H1 (cell line): ENCODE measurements at regions not wholly inside any gene's neighbourhood (a gene's known extent, or its start where the extent isn't known, plus 50 kb on each side); places are given as distances from the start of the nearest gene placed in this dataset.

Experiments
- CTCF ChIA-PET: fragments of 300-600 bp; sonication (Branson Sonifier 250); formaldehyde crosslinking; loops from one replicate; lab custom pipeline; 2021; ENCODE audit not compliant: partially characterized antibody; lab: Charles Lee
- POLR2A ChIA-PET: fragments of 300-600 bp; sonication (Branson Sonifier 250); formaldehyde crosslinking; loops from one replicate; lab custom pipeline; 2021; ENCODE audit warnings: inconsistent platforms; ENCODE audit not compliant: partially characterized antibody; lab: Charles Lee
- DNase-seq, 2 experiments: peaks; one replicate each; pipeline versions ENCODE4 v3.0.0 to v3.0.0-alpha.2; 2010 to 2022; ENCODE audit warnings: low spot score in 2 of 2, low read depth in 1 of 2, mixed read lengths in 1 of 2
- FAIRE-seq: peaks from 2 replicates; lab custom pipeline; 2011; peaks lifted over from hg19 to GRCh38; lab: Jason Lieb, UNC
- H2AFZ ChIP-seq: 2 replicates; pipeline ENCODE4 v1.8.1; 2012; ENCODE audit warnings: low read length, inconsistent platforms
- H2AK5ac ChIP-seq: 2 replicates; pipeline ENCODE4 v1.6.1; 2013; ENCODE audit warnings: low read depth, low read length
- H2BK120ac ChIP-seq: replicated peaks from 2 replicates; pipeline ENCODE3; 2013; ENCODE audit warnings: low read depth, low read length, inconsistent platforms
- H2BK12ac ChIP-seq: 2 replicates; pipeline ENCODE4 v1.6.1; 2013; ENCODE audit warnings: low read depth, low read length
- H2BK15ac ChIP-seq: 2 replicates; pipeline ENCODE4 v1.6.1; 2013; ENCODE audit warnings: low read length
- H2BK20ac ChIP-seq: 2 replicates; pipeline ENCODE4 v1.6.1; 2013; ENCODE audit warnings: low read length
- H2BK5ac ChIP-seq: 2 replicates; pipeline ENCODE4 v1.6.1; 2013; ENCODE audit warnings: low read depth, low read length
- H3K14ac ChIP-seq: 2 replicates; pipeline ENCODE4 v1.6.1; 2013; ENCODE audit warnings: inconsistent platforms; ENCODE audit not compliant: insufficient read length
- H3K18ac ChIP-seq: 2 replicates; pipeline ENCODE4 v1.6.1; 2013; ENCODE audit warnings: low read length; ENCODE audit errors: extremely low read depth
- H3K23ac ChIP-seq: 2 replicates; pipeline ENCODE4 v1.6.1; 2013; ENCODE audit warnings: inconsistent platforms; ENCODE audit not compliant: insufficient read length
- H3K23me2 ChIP-seq: 2 replicates; pipeline ENCODE4 v1.6.1; 2013; ENCODE audit warnings: low read depth, low read length
- H3K27ac ChIP-seq: 2 replicates; pipeline ENCODE4 v1.6.1; 2011; ENCODE audit warnings: low read depth, low read length, inconsistent platforms
- H3K27me3 ChIP-seq, 4 experiments: replicated peaks in 1 of 4; 1 replicate in 1 of 4; 2 replicates in 3 of 4; pipeline versions ENCODE4 v1.6.1 to v1.8.1; 2011 to 2013; ENCODE audit warnings: low read length in 3 of 4, mild to moderate bottlenecking in 3 of 4, inconsistent platforms in 2 of 4, mixed read lengths in 2 of 4, moderate library complexity in 1 of 4; ENCODE audit not compliant: control insufficient read depth in 3 of 4, insufficient read depth in 3 of 4; ENCODE audit errors: extremely low read depth in 1 of 4
- H3K36me3 ChIP-seq, 4 experiments: 2 replicates each; pipeline versions ENCODE4 v1.6.1 to v1.8.1; 2011 to 2013; ENCODE audit warnings: mild to moderate bottlenecking in 4 of 4, low read length in 3 of 4, moderate library complexity in 2 of 4, control low read depth in 1 of 4, inconsistent platforms in 1 of 4; ENCODE audit not compliant: insufficient read depth in 4 of 4, control insufficient read depth in 2 of 4
- H3K4ac ChIP-seq: replicated peaks from 2 replicates; pipeline ENCODE3; 2013; ENCODE audit warnings: low read length, low read depth, mixed read lengths, inconsistent platforms; ENCODE audit not compliant: insufficient read length
- H3K4me1 ChIP-seq, 4 experiments: replicated peaks in 1 of 4; 1 replicate in 1 of 4; 2 replicates in 3 of 4; pipeline versions ENCODE4 v1.6.1 to v1.8.1; 2011 to 2013; ENCODE audit warnings: low read length in 3 of 4, inconsistent platforms in 2 of 4, mixed read lengths in 1 of 4; ENCODE audit not compliant: insufficient read depth in 4 of 4, control insufficient read depth in 3 of 4
- H3K4me2 ChIP-seq, 2 experiments: 2 replicates each; pipeline versions ENCODE4 v1.6.1 to v1.8.1; 2011 to 2013; ENCODE audit warnings: low read depth in 2 of 2, low read length in 2 of 2, control low read depth in 1 of 2, inconsistent platforms in 1 of 2, mild to moderate bottlenecking in 1 of 2; ENCODE audit not compliant: insufficient read depth in 1 of 2
- H3K4me3 ChIP-seq, 4 experiments: fragments of 200-600, 300-600 bp in 1 of 4; sonication (generic), shearing (Covaris generic), sonication (Bioruptor Twin) in 1 of 4; 2 replicates each; pipeline versions ENCODE4 v1.5.1 to v1.8.1; 2011 to 2016; ENCODE audit warnings: low read length in 4 of 4, low read depth in 3 of 4, control low read depth in 2 of 4, inconsistent platforms in 2 of 4, mild to moderate bottlenecking in 2 of 4, mixed read lengths in 1 of 4, moderate library complexity in 1 of 4; ENCODE audit not compliant: insufficient read depth in 2 of 4; ENCODE audit errors: extremely low read depth in 1 of 4
- H3K56ac ChIP-seq: replicated peaks from 2 replicates; pipeline ENCODE3; 2013; ENCODE audit warnings: low read depth, mild to moderate bottlenecking, mixed read lengths, low read length, inconsistent platforms; ENCODE audit not compliant: insufficient read length
- H3K79me1 ChIP-seq: 2 replicates; pipeline ENCODE4 v1.6.1; 2013; ENCODE audit warnings: low read depth, low read length, control low read depth
- H3K79me2 ChIP-seq, 2 experiments: 2 replicates each; pipeline versions ENCODE4 v1.6.1 to v1.8.1; 2012 to 2013; ENCODE audit warnings: low read length in 2 of 2, mild to moderate bottlenecking in 2 of 2, inconsistent platforms in 1 of 2; ENCODE audit not compliant: insufficient read depth in 2 of 2, control insufficient read depth in 1 of 2
- H3K9ac ChIP-seq, 4 experiments: replicated peaks in 1 of 4; 1 replicate in 1 of 4; 2 replicates in 3 of 4; pipeline versions ENCODE4 v1.6.1 to v1.8.1; 2011 to 2013; ENCODE audit warnings: low read depth in 3 of 4, low read length in 3 of 4, control low read depth in 2 of 4, mild to moderate bottlenecking in 2 of 4, moderate library complexity in 2 of 4, inconsistent platforms in 1 of 4; ENCODE audit errors: extremely low read depth in 1 of 4
- H3K9me3 ChIP-seq, 2 experiments: 2 replicates each; pipeline versions ENCODE4 v1.6.1 to v1.8.1; 2012 to 2013; ENCODE audit warnings: mild to moderate bottlenecking in 2 of 2, moderate library complexity in 2 of 2, control low read depth in 1 of 2, inconsistent platforms in 1 of 2, low read depth in 1 of 2, low read length in 1 of 2, mixed read lengths in 1 of 2; ENCODE audit not compliant: insufficient read depth in 2 of 2
- H4K20me1 ChIP-seq, 2 experiments: replicated peaks in 1 of 2; 2 replicates each; pipeline versions ENCODE3 to v1.8.1; 2011 to 2013; ENCODE audit warnings: inconsistent platforms in 2 of 2, low read length in 2 of 2, mild to moderate bottlenecking in 1 of 2; ENCODE audit not compliant: insufficient read depth in 2 of 2, control insufficient read depth in 1 of 2
- H4K5ac ChIP-seq: 2 replicates; pipeline ENCODE4 v1.6.1; 2013; ENCODE audit warnings: low read length, low read depth, mixed read lengths, inconsistent platforms; ENCODE audit not compliant: insufficient read length
- H4K8ac ChIP-seq: 2 replicates; pipeline ENCODE4 v1.8.0; 2013; ENCODE audit warnings: mild to moderate bottlenecking, moderate library complexity, low read length, inconsistent platforms; ENCODE audit not compliant: insufficient read depth; ENCODE audit errors: extremely low read depth
- H4K91ac ChIP-seq: replicated peaks from 2 replicates; pipeline ENCODE3; 2013; ENCODE audit warnings: low read length, mixed read lengths, inconsistent platforms; ENCODE audit not compliant: insufficient read length
- ATF3 ChIP-seq: IDR thresholded peaks from 2 replicates; pipeline ENCODE4 v1.6.1; 2011; ENCODE audit warnings: low read depth, mild to moderate bottlenecking, low read length; ENCODE audit not compliant: insufficient read depth
- CEBPB ChIP-seq: IDR thresholded peaks from 2 replicates; pipeline ENCODE4 v1.6.1; 2012; ENCODE audit warnings: low read depth, low read length
- POLR2A ChIP-seq, 2 experiments: IDR thresholded peaks; 1 replicate in 1 of 2; 2 replicates in 1 of 2; pipeline ENCODE4 v1.6.1; 2011; ENCODE audit warnings: low read depth in 2 of 2, low read length in 2 of 2, mild to moderate bottlenecking in 2 of 2; ENCODE audit errors: control extremely low read depth in 1 of 2
- RBBP5 ChIP-seq: IDR thresholded peaks from 2 replicates; pipeline ENCODE4 v1.7.1; 2012; ENCODE audit warnings: low read depth, mild to moderate bottlenecking, inconsistent platforms, low read length, moderate library complexity, borderline replicate concordance
- SIN3A ChIP-seq, 2 experiments: IDR thresholded peaks in 1 of 2; conservative IDR thresholded peaks in 1 of 2; 2 replicates each; pipeline ENCODE4 v1.6.1; 2011 to 2012; ENCODE audit warnings: low read length in 2 of 2, improper control_type of control experiment in 1 of 2, low read depth in 1 of 2, mild to moderate bottlenecking in 1 of 2
- ZNF274 ChIP-seq: IDR thresholded peaks from 2 replicates; pipeline ENCODE4 v1.7.0; 2012; ENCODE audit warnings: low read length, borderline replicate concordance; ENCODE audit errors: extremely low read depth
- WGBS, 2 experiments: shearing (Covaris generic) in 1 of 2; methylation state at CpG; one replicate each; pipeline versions ENCODE4 v1.1.6 to v1.1.7; 2013 to 2015; ENCODE audit warnings: low lambda C conversion rate in 2 of 2, mixed read lengths in 2 of 2, inconsistent platforms in 1 of 2, low coverage in 1 of 2, missing lambda C conversion rate in 1 of 2; ENCODE audit not compliant: insufficient replicate concordance in 2 of 2, insufficient coverage in 1 of 2, insufficient read length in 1 of 2; ENCODE audit errors: extremely low coverage in 1 of 2, missing lambda C conversion rate in 1 of 2; 5-methylcytosine and 5-hydroxymethylcytosine counted together
- TF ChIP-seq, protein P1 (sequence below): IDR thresholded peaks from 2 replicates; pipeline ENCODE4 v1.6.1; 2011; ENCODE audit warnings: low read length, improper control_type of control experiment

- Histone ChIP-seq H2BK15ac (no peak overlapping the region), H3K18ac (no peak overlapping the region), H2BK120ac (peak overlapping the region; percentile 33), H3K4me1 (peaks cover 0 to 5% (median 3%) of the 10 kb centered on the region in 4 experiments; a peak in 6 of 7 replicates), H4K20me1 (no peaks in the 10 kb centered on the region), H3K27ac (no peak overlapping the region), H2BK5ac (no peak overlapping the region), H3K56ac (no peak overlapping the region), H3K9me3 (no peaks in the 10 kb centered on the region), H3K79me1 (no peaks in the 10 kb centered on the region), H3K9ac (no peak overlapping the region), H3K23me2 (no peaks in the 10 kb centered on the region; the same call in 1 of the 2 replicates), H3K79me2 (no peaks in the 10 kb centered on the region), H3K27me3 (no peaks in the 10 kb centered on the region; a peak in 1 of 7 replicates), H3K4me2 (no peak overlapping the region), H3K4me3 (no peak overlapping the region), H2AFZ (no peak overlapping the region), H4K5ac (no peak overlapping the region), H2AK5ac (peak overlapping the region; percentile 40; the same call in 1 of the 2 replicates), H3K23ac (no peak overlapping the region), H4K8ac (no peak overlapping the region), H3K4ac (no peak overlapping the region), H2BK20ac (no peak overlapping the region), H2BK12ac (peak overlapping the region; percentile 9; the same call in 1 of the 2 replicates), H3K14ac (no peak overlapping the region), H4K91ac (no peak overlapping the region), H3K36me3 (no peaks in the 10 kb centered on the region)
- TF ChIP-seq POLR2A (IDR thresholded peaks at IDR 0.05; ENCODE audit: control extremely low read depth in 1 of 2, low read depth in 2 of 2, low read length in 2 of 2): no peak
- no peak for TF ChIP-seq ATF3
- TF ChIP-seq SIN3A (conservative IDR thresholded peaks at IDR 0.05 in 1 of 2, IDR thresholded peaks at IDR 0.05 in 1 of 2; ENCODE audit: low read depth in 1 of 2, low read length in 2 of 2): no peak
- TF ChIP-seq, protein P1, sequence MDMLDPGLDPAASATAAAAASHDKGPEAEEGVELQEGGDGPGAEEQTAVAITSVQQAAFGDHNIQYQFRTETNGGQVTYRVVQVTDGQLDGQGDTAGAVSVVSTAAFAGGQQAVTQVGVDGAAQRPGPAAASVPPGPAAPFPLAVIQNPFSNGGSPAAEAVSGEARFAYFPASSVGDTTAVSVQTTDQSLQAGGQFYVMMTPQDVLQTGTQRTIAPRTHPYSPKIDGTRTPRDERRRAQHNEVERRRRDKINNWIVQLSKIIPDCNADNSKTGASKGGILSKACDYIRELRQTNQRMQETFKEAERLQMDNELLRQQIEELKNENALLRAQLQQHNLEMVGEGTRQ: no peak
- no peak for TF ChIP-seq CEBPB
- TF ChIP-seq RBBP5: no peak
- TF ChIP-seq ZNF274: no peak
- FAIRE-seq (no peak), DNase-seq (no peak)
- POLR2A ChIA-PET: no interaction called here
- CTCF ChIA-PET: no interaction called here
- 90% methylated on average over 19 of the region's 20 CpGs; no CpG with 5 or more reads in 1 of the 2 experiments for WGBS, 2 experiments
Observed at GRCh38 chr22:49157529-49158339, 669.9 kb downstream of the BRD1 start.
